ENCODE measurements at regions not wholly inside any gene's neighbourhood (a gene's known extent, or its start where the extent isn't known, plus 50 kb on each side); places are given as distances from the start of the nearest gene placed in this dataset.

GRCh38 chr5:60183881-60184280 is 290.4 kb upstream of the PDE4D start:
- Mint-ChIP-seq H3K27me3 (no peaks in the 10 kb centered on the region), H3K27ac (no peak overlapping the region), H3K4me3 (no peak overlapping the region), H3K36me3 (ENCODE audit: low read depth) (no peaks in the 10 kb centered on the region), H3K9me3 (no peaks in the 10 kb centered on the region), H3K4me1 (no peaks in the 10 kb centered on the region)
- DNase-seq, result no peak
- intact Hi-C loops (cut with micrococcal nuclease), result no loop called here

- no peaks in the 10 kb centered on the region for H3K27me3 Mint-ChIP-seq
Observed at GRCh38 chr5:60178101-60178500, 284.6 kb upstream of the PDE4D start.

DNA sequence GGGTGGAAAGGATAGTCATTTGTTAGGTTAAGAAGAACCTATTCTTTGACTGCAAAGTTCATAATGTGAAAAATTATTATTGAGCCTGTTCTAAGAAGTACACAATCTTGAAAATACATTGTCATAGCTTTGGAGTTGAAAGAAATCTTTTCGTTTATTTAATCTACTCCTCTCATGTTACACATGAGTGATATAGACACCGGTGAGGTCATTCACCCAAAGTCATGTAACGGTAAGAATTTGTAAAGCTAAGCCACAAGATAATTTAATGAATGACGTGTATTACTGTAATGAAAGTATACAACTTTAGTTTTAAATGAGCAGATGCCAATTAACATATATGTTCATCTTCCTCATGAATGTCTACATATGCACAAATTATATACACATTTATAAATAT is 284.1 kb upstream of the PDE4D start:
- H3K27ac Mint-ChIP-seq, result no peak overlapping the region
- no peaks in the 10 kb centered on the region for H3K36me3 Mint-ChIP-seq (ENCODE audit: low read depth)
- H3K9me3 Mint-ChIP-seq, result no peaks in the 10 kb centered on the region
- no peaks in the 10 kb centered on the region for H3K4me1 Mint-ChIP-seq
- H3K27me3 Mint-ChIP-seq, result no peaks in the 10 kb centered on the region
- DNase-seq, result no peak
- no peak overlapping the region for H3K4me3 Mint-ChIP-seq
- intact Hi-C loops (cut with micrococcal nuclease), result no loop called here

More at GRCh38 chr5:60178101-60178500, 284.6 kb upstream of the PDE4D start:
- H3K27ac Mint-ChIP-seq, result no peak overlapping the region
- no peaks in the 10 kb centered on the region for H3K36me3 Mint-ChIP-seq (ENCODE audit: low read depth)
- H3K9me3 Mint-ChIP-seq, result no peaks in the 10 kb centered on the region
- DNase-seq, result no peak
- H3K4me1 Mint-ChIP-seq, result no peaks in the 10 kb centered on the region
- no peak overlapping the region for H3K4me3 Mint-ChIP-seq
- intact Hi-C loops (cut with micrococcal nuclease), result no loop called here

DNA sequence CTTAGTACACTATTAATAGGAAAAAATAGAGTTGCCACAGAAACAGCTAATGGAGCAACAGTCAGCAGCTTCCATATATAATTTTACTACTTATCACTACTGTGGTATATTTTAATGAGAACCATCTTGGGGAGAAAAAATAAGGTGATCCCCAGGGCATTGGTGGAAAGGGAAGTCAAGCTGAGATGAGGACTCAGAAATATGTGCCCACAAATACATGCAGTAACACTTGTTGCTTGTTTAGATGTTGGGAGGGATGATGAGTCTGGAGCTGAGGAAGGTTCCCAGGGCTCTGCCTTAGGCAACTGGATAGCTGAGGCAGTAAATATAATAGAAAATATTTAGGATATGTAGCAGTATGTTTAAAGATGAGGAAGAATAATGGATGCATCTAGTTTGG is 280.1 kb upstream of the PDE4D start:
- Mint-ChIP-seq H3K9me3 (no peaks in the 10 kb centered on the region), H3K36me3 (ENCODE audit: low read depth) (no peaks in the 10 kb centered on the region), H3K27ac (no peak overlapping the region), H3K27me3 (no peaks in the 10 kb centered on the region), H3K4me3 (no peak overlapping the region), H3K4me1 (no peaks in the 10 kb centered on the region)
- no peak for DNase-seq
- intact Hi-C loops (cut with micrococcal nuclease), result no loop called here

DNA sequence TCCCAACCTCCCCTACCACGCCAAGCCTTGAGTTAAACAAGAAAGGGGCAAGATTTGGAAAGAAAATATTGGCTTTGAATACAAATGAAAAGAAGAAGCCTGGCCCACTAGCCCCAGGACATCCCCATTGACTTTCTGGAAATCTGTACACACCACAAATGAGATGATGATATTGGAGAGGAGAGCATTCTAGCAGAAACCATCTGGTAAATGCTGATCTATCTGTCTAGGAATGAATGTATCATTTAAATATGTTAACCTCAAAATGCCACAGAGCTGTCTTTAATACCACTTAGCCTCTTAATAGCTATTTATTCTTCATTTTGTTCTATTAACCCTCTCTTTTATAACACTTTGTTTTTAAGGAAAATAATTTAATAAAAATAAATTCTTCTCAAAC is 270.2 kb upstream of the PDE4D start:
- Mint-ChIP-seq H3K27ac (no peak overlapping the region), H3K4me3 (no peak overlapping the region), H3K36me3 (ENCODE audit: low read depth) (no peaks in the 10 kb centered on the region), H3K27me3 (no peaks in the 10 kb centered on the region), H3K9me3 (no peaks in the 10 kb centered on the region), H3K4me1 (no peaks in the 10 kb centered on the region)
- no peak for DNase-seq
- intact Hi-C loops (cut with micrococcal nuclease), result loop anchor here (5.0 kb wide), 1 partner anchor 351 kb away; no protein-coding TSS in a partner anchor

DNA sequence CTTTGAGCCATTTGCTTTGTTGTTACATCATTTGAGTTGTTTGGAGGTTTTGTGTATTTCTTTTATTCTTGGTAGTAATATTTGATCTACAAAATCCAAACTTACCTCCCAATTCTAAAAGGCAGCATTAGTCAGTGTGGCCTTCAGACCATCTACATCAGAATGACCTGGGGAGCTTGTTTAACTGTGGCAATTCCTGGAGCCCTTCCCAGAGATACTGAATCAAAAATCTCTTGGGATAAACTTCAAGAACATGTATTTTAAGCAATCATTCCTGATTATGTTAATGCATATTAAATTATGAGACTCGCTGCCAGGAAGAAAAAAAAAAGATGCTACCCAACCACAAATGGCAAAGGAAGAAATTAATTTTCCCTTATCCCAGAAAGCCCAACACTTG is 268.9 kb upstream of the PDE4D start:
- Mint-ChIP-seq H3K9me3 (no peaks in the 10 kb centered on the region), H3K4me1 (no peaks in the 10 kb centered on the region), H3K27me3 (no peaks in the 10 kb centered on the region), H3K27ac (no peak overlapping the region), H3K4me3 (no peak overlapping the region), H3K36me3 (ENCODE audit: low read depth) (no peaks in the 10 kb centered on the region)
- no peak for DNase-seq
- intact Hi-C loops (cut with micrococcal nuclease), result loop anchor here (5.0 kb wide), 1 partner anchor 350 kb away; no protein-coding TSS in a partner anchor

- Mint-ChIP-seq H3K27me3 (no peaks in the 10 kb centered on the region), H3K4me3 (no peak overlapping the region), H3K27ac (no peak overlapping the region), H3K36me3 (ENCODE audit: low read depth) (no peaks in the 10 kb centered on the region), H3K4me1 (no peaks in the 10 kb centered on the region), H3K9me3 (no peaks in the 10 kb centered on the region)
- DNase-seq, result no peak
- intact Hi-C loops (cut with micrococcal nuclease), result loop anchor here (5.0 kb wide), 1 partner anchor 349 kb away; no protein-coding TSS in a partner anchor
Observed at GRCh38 chr5:60161340-60161934, 267.9 kb upstream of the PDE4D start.

DNA sequence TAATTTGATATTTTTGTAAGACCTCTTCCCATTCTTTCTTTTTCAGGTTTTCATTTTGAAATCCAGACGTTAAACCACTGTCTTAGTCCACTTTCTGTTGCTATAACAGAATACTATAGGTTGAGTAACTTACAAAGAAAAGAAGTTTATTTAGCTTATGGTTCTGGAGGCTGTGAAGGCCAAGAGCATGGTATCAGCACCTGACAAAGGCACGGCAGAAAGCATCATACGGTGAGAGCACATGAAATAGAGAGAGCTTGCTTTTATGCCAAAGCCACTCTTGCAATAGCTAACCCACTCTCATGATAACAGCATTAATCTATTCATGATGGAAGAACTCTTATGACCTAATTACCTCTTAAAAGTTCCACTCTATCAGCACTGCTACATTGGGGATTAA is 255.6 kb upstream of the PDE4D start:
- H3K27me3 Mint-ChIP-seq, result no peaks in the 10 kb centered on the region
- H3K4me1 Mint-ChIP-seq, result no peaks in the 10 kb centered on the region
- no peaks in the 10 kb centered on the region for H3K36me3 Mint-ChIP-seq (ENCODE audit: low read depth)
- H3K9me3 Mint-ChIP-seq, result no peaks in the 10 kb centered on the region
- no peak overlapping the region for H3K4me3 Mint-ChIP-seq
- intact Hi-C loops (cut with micrococcal nuclease), result no loop called here
- DNase-seq, result no peak
- H3K27ac Mint-ChIP-seq, result no peak overlapping the region

- H3K27me3 Mint-ChIP-seq, result no peaks in the 10 kb centered on the region
- intact Hi-C loops (cut with micrococcal nuclease), result no loop called here
- no peak for DNase-seq
- no peaks in the 10 kb centered on the region for H3K9me3 Mint-ChIP-seq
- H3K27ac Mint-ChIP-seq, result no peak overlapping the region
- H3K4me1 Mint-ChIP-seq, result no peaks in the 10 kb centered on the region
- H3K4me3 Mint-ChIP-seq, result no peak overlapping the region
- no peaks in the 10 kb centered on the region for H3K36me3 Mint-ChIP-seq (ENCODE audit: low read depth)
Observed at GRCh38 chr5:60148366-60148765, 254.8 kb upstream of the PDE4D start.

- Mint-ChIP-seq H3K4me3 (no peak overlapping the region), H3K36me3 (ENCODE audit: low read depth) (no peaks in the 10 kb centered on the region), H3K27ac (no peak overlapping the region), H3K4me1 (no peaks in the 10 kb centered on the region), H3K27me3 (no peaks in the 10 kb centered on the region), H3K9me3 (no peaks in the 10 kb centered on the region)
- intact Hi-C loops (cut with micrococcal nuclease), result no loop called here
- DNase-seq, result no peak
Observed at GRCh38 chr5:60147791-60148190, 254.3 kb upstream of the PDE4D start.

GRCh38 chr5:60143942-60144549 is 250.5 kb upstream of the PDE4D start:
- Mint-ChIP-seq H3K27me3 (no peaks in the 10 kb centered on the region), H3K9me3 (no peaks in the 10 kb centered on the region)
- intact Hi-C loops (cut with micrococcal nuclease), result no loop called here

GRCh38 chr5:60141119-60141518 is 247.6 kb upstream of the PDE4D start:
- Mint-ChIP-seq H3K4me1 (no peaks in the 10 kb centered on the region), H3K36me3 (ENCODE audit: low read depth) (no peaks in the 10 kb centered on the region), H3K4me3 (no peak overlapping the region), H3K9me3 (no peaks in the 10 kb centered on the region), H3K27me3 (no peaks in the 10 kb centered on the region), H3K27ac (no peak overlapping the region)
- intact Hi-C loops (cut with micrococcal nuclease), result no loop called here
- DNase-seq, result no peak

More at GRCh38 chr5:60143942-60144549, 250.5 kb upstream of the PDE4D start:
- Mint-ChIP-seq H3K27ac (no peak overlapping the region), H3K4me1 (no peaks in the 10 kb centered on the region), H3K4me3 (no peak overlapping the region), H3K36me3 (ENCODE audit: low read depth) (no peaks in the 10 kb centered on the region)
- DNase-seq, result no peak

DNA sequence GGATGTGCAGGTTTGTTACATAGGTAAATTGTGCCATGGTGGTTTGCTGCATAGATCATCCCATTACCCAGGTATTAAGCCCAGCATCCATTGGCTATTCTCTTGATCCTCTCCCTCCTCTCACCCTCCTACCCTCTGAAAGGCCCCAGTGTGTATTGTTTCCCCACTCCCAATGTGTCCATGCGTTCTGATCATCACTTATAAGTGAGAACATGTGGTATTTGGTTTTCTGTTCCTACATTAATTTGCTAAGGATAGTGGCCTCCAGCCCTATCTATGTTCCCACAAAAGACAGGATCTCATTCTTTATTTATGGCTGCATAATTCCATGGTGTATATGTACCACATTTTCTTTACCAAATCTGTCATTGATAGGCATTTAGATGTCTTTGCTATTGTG is 243.3 kb upstream of the PDE4D start:
- Mint-ChIP-seq H3K4me3 (no peak overlapping the region), H3K27me3 (no peaks in the 10 kb centered on the region), H3K9me3 (no peaks in the 10 kb centered on the region), H3K4me1 (no peaks in the 10 kb centered on the region), H3K27ac (no peak overlapping the region), H3K36me3 (ENCODE audit: low read depth) (no peaks in the 10 kb centered on the region)
- no peak for DNase-seq
- intact Hi-C loops (cut with micrococcal nuclease), result no loop called here

GRCh38 chr5:60131504-60131903 is 238.0 kb upstream of the PDE4D start:
- H3K4me3 Mint-ChIP-seq, result no peak overlapping the region
- H3K9me3 Mint-ChIP-seq, result no peaks in the 10 kb centered on the region
- no peaks in the 10 kb centered on the region for H3K27me3 Mint-ChIP-seq
- intact Hi-C loops (cut with micrococcal nuclease), result no loop called here
- H3K27ac Mint-ChIP-seq, result no peak overlapping the region
- no peak for DNase-seq
- no peaks in the 10 kb centered on the region for H3K36me3 Mint-ChIP-seq (ENCODE audit: low read depth)
- no peaks in the 10 kb centered on the region for H3K4me1 Mint-ChIP-seq

GRCh38 chr5:60125636-60126035 is 232.1 kb upstream of the PDE4D start:
- H3K36me3 Mint-ChIP-seq (ENCODE audit: low read depth), result no peaks in the 10 kb centered on the region
- no peak overlapping the region for H3K4me3 Mint-ChIP-seq
- no peaks in the 10 kb centered on the region for H3K27me3 Mint-ChIP-seq
- H3K9me3 Mint-ChIP-seq, result no peaks in the 10 kb centered on the region
- H3K27ac Mint-ChIP-seq, result no peak overlapping the region
- no peak for DNase-seq
- intact Hi-C loops (cut with micrococcal nuclease), result no loop called here
- no peaks in the 10 kb centered on the region for H3K4me1 Mint-ChIP-seq

Data from activated CD4-positive, alpha-beta T cell treated with anti-CD3 and anti-CD28 coated beads, Interleukin-2, amount 10 ng/mL, durations not matched to agents 24 days and 14 days (primary cell).